ENCODE measurements at regions not wholly inside any gene's neighbourhood (a gene's known extent, or its start where the extent isn't known, plus 50 kb on each side); places are given as distances from the start of the nearest gene placed in this dataset.

DNA sequence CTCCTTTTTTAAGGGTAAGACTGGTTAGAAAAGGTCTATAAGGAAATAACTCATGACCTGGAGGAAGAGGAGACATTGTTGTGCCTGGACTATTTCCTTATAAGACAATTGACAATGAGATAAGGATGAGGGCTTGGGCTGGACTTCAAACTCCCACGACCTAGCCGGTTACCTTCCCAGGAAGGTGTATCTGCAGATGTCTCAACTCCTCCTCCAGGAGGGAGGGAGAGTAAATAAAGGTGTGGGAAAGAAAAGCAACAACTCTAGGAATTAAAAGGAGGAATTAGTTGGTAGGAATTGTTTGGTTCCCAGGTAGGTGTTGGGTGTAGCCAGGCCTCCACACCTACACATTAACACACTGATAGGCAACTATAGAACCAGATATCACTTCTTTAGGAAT is 97.8 kb upstream of the TBL1XR1 start:
- H3K36me3 ChIP-seq (ENCODE audit: insufficient read depth, low read length): no peaks in the 10 kb centered on the region
- no peak for TF ChIP-seq EZH2phosphoT487 (IDR thresholded peaks at IDR 0.05; ENCODE audit: borderline replicate concordance)
- TF ChIP-seq, protein P1, sequence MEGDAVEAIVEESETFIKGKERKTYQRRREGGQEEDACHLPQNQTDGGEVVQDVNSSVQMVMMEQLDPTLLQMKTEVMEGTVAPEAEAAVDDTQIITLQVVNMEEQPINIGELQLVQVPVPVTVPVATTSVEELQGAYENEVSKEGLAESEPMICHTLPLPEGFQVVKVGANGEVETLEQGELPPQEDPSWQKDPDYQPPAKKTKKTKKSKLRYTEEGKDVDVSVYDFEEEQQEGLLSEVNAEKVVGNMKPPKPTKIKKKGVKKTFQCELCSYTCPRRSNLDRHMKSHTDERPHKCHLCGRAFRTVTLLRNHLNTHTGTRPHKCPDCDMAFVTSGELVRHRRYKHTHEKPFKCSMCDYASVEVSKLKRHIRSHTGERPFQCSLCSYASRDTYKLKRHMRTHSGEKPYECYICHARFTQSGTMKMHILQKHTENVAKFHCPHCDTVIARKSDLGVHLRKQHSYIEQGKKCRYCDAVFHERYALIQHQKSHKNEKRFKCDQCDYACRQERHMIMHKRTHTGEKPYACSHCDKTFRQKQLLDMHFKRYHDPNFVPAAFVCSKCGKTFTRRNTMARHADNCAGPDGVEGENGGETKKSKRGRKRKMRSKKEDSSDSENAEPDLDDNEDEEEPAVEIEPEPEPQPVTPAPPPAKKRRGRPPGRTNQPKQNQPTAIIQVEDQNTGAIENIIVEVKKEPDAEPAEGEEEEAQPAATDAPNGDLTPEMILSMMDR (conservative IDR thresholded peaks at IDR 0.05; ENCODE audit: low read length): no peak
- no peak overlapping the region for H3K4me2 ChIP-seq (ENCODE audit: low read depth, low read length, poor library complexity, severe bottlenecking)

GRCh38 chr3:177299250-177299649 is 102.0 kb upstream of the TBL1XR1 start:
- Histone ChIP-seq H3K4me1 (ENCODE audit: insufficient read depth, low read length, poor library complexity, severe bottlenecking) (peaks cover 6% of the 10 kb centered on the region), H2AFZ (ENCODE audit: low read length) (no peak overlapping the region), H3K9me3 (ENCODE audit: insufficient read depth, low read depth, low read length) (no peaks in the 10 kb centered on the region), H3F3A (ENCODE audit: low read depth) (peaks cover 3% of the 10 kb centered on the region; the same call in 1 of the 2 replicates), H3K79me2 (ENCODE audit: insufficient read depth, low read length) (no peaks in the 10 kb centered on the region), H3K4me3 (ENCODE audit: low read length, poor library complexity, severe bottlenecking) (no peak overlapping the region), H3K9ac (ENCODE audit: low read depth, low read length, poor library complexity, severe bottlenecking) (no peak overlapping the region), H3K27me3 (ENCODE audit: insufficient read depth, low read length, poor library complexity, severe bottlenecking) (no peaks in the 10 kb centered on the region), H3K4me2 (ENCODE audit: low read depth, low read length, poor library complexity, severe bottlenecking) (no peak overlapping the region), H3K9me2 (replicated peaks; ENCODE audit: low read depth, low read length) (no peaks in the 10 kb centered on the region), H4K20me1 (ENCODE audit: insufficient read depth, low read length, poor library complexity, severe bottlenecking) (no peaks in the 10 kb centered on the region), H3K36me3 (ENCODE audit: insufficient read depth, low read length) (no peaks in the 10 kb centered on the region)
- no peak for TF ChIP-seq EZH2phosphoT487 (IDR thresholded peaks at IDR 0.05; ENCODE audit: borderline replicate concordance)
- TF ChIP-seq, protein P1 (conservative IDR thresholded peaks at IDR 0.05; ENCODE audit: low read length): no peak

More for the DNA sequence above, 97.8 kb upstream of the TBL1XR1 start:
- peaks cover 4% of the 10 kb centered on the region for H3K4me1 ChIP-seq (ENCODE audit: insufficient read depth, low read length, poor library complexity, severe bottlenecking)
- H3K9me2 ChIP-seq (replicated peaks; ENCODE audit: low read depth, low read length): no peaks in the 10 kb centered on the region
- no peaks in the 10 kb centered on the region for H3K27me3 ChIP-seq (ENCODE audit: insufficient read depth, low read length, poor library complexity, severe bottlenecking)
- H3K79me2 ChIP-seq (ENCODE audit: insufficient read depth, low read length): no peaks in the 10 kb centered on the region
- H3K4me3 ChIP-seq (ENCODE audit: low read length, poor library complexity, severe bottlenecking): no peak overlapping the region
- H2AFZ ChIP-seq (ENCODE audit: low read length): no peak overlapping the region
- H4K20me1 ChIP-seq (ENCODE audit: insufficient read depth, low read length, poor library complexity, severe bottlenecking): no peaks in the 10 kb centered on the region
- H3K9me3 ChIP-seq (ENCODE audit: insufficient read depth, low read depth, low read length): no peaks in the 10 kb centered on the region
- no peak overlapping the region for H3K9ac ChIP-seq (ENCODE audit: low read depth, low read length, poor library complexity, severe bottlenecking)
- H3F3A ChIP-seq (ENCODE audit: low read depth): no peaks in the 10 kb centered on the region

DNA sequence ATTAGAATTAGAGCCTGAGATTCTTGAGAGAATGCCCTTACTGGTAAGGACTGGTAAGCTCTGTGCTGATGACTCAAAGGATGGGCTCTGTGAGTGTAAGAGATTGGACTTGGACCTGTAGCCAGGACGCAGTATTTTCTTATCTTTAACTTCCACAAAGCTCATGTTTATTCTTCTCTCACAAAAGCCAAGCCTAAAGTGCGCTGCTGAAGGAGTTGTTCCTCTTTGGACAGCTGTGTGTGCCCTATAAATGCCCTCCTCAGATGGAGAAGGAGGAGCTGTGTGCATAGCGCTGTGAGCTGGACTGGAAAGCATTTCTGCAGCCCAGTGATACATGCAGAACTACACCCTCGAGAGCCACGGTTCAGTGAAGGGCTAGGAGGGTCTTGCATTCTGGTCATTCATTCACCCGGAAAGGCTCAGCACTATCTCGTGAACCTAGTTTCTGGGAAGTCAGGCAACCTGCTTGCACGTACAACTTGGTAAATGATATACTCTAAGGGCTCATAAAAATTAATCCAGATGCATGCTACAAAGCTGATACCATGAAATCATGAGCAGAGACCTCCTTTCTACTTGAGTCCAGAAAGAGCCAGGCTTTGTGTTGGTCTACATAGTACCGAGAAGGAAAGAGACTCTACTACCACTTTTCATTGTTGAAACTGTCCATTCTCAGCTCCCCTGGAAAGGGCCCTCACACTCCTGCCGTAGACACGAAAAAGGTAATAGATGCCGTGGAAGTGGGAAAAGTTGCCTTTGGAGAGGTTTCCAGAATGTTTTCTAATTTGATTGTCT is 103.0 kb upstream of the TBL1XR1 start:
- Histone ChIP-seq H3K4me1 (ENCODE audit: insufficient read depth, low read length, poor library complexity, severe bottlenecking) (peaks cover 6% of the 10 kb centered on the region), H3K36me3 (ENCODE audit: insufficient read depth, low read length) (no peaks in the 10 kb centered on the region), H3K27me3 (ENCODE audit: insufficient read depth, low read length, poor library complexity, severe bottlenecking) (no peaks in the 10 kb centered on the region), H4K20me1 (ENCODE audit: insufficient read depth, low read length, poor library complexity, severe bottlenecking) (no peaks in the 10 kb centered on the region), H3K79me2 (ENCODE audit: insufficient read depth, low read length) (no peaks in the 10 kb centered on the region), H3K9me2 (replicated peaks; ENCODE audit: low read depth, low read length) (no peaks in the 10 kb centered on the region), H3K9me3 (ENCODE audit: insufficient read depth, low read depth, low read length) (no peaks in the 10 kb centered on the region), H3K9ac (ENCODE audit: low read depth, low read length, poor library complexity, severe bottlenecking) (no peak overlapping the region), H3F3A (ENCODE audit: low read depth) (peaks cover 3% of the 10 kb centered on the region; the same call in 1 of the 2 replicates), H3K4me2 (ENCODE audit: low read depth, low read length, poor library complexity, severe bottlenecking) (no peak overlapping the region), H2AFZ (ENCODE audit: low read length) (no peak overlapping the region; the same call in 1 of the 2 replicates), H3K4me3 (ENCODE audit: low read length, poor library complexity, severe bottlenecking) (no peak overlapping the region)
- TF ChIP-seq, protein P1 (conservative IDR thresholded peaks at IDR 0.05; ENCODE audit: low read length): no peak
- no peak for TF ChIP-seq EZH2phosphoT487 (IDR thresholded peaks at IDR 0.05; ENCODE audit: borderline replicate concordance)

Data from Loucy (cell line).